PC-3 (cell line): ENCODE measurements at regions not wholly inside any gene's neighbourhood (a gene's known extent, or its start where the extent isn't known, plus 50 kb on each side); places are given as distances from the start of the nearest gene placed in this dataset.

Experiments
- ATAC-seq: fragments of 200-7000 bp; cut with Tn5 transposase; 2 replicates; pipeline ENCODE4 v1.9.1; 2020; ENCODE audit warnings: mild to moderate bottlenecking, moderate library complexity
- BruUV-seq: library from RNA; stranded (reverse); fragments of 400-500 nt; replicated peaks from 2 replicates; lab custom pipeline; 2021; lab: Mats Ljungman, UMichigan
- CTCF ChIA-PET: fragments of 300-600 bp; sonication (Branson Sonifier 250); formaldehyde crosslinking; loops from one replicate; lab custom pipeline; 2022; ENCODE audit warnings: antibody characterized with exemption; lab: Charles Lee
- POLR2A ChIA-PET: fragments of 300-600 bp; sonication (Branson Sonifier 250); formaldehyde crosslinking; loops from one replicate; lab custom pipeline; 2022; ENCODE audit warnings: antibody characterized with exemption; ENCODE audit not compliant: unreplicated experiment; lab: Charles Lee
- DNase-seq: peaks from one replicate; pipeline ENCODE4 v3.0.0-alpha.2; 2015
- H2AFZ ChIP-seq: fragments of 300-600 bp; sonication (generic); 2 replicates; pipeline ENCODE4 v1.6.0; 2016; ENCODE audit warnings: antibody characterized with exemption, low read length
- H3F3A ChIP-seq: fragments of 300-600 bp; sonication (generic); one replicate; pipeline ENCODE4 v1.6.0; 2017; ENCODE audit warnings: antibody characterized with exemption, low read length, control low read depth, mild to moderate bottlenecking; ENCODE audit not compliant: unreplicated experiment
- H3K27ac ChIP-seq: fragments of 300-600 bp; sonication (generic); 2 replicates; pipeline ENCODE4 v1.5.1; 2016; ENCODE audit warnings: mild to moderate bottlenecking, low read length
- H3K27me3 ChIP-seq: fragments of 300-600 bp; sonication (generic); 2 replicates; pipeline ENCODE4 v1.6.1; 2016; ENCODE audit warnings: low read length, mixed read lengths
- H3K36me3 ChIP-seq: fragments of 300-600 bp; sonication (generic); 2 replicates; pipeline ENCODE4 v1.6.1; 2016; ENCODE audit warnings: low read depth, mixed run types, low read length, mixed read lengths
- H3K4me1 ChIP-seq: fragments of 300-600 bp; sonication (generic); 2 replicates; pipeline ENCODE4 v1.5.1; 2016; ENCODE audit warnings: low read length; ENCODE audit not compliant: insufficient read depth
- H3K4me2 ChIP-seq: fragments of 300-600 bp; sonication (generic); 2 replicates; pipeline ENCODE4 v1.6.0; 2016; ENCODE audit warnings: low read length
- H3K4me3 ChIP-seq: fragments of 300-600 bp; sonication (generic); 2 replicates; pipeline ENCODE4 v1.5.1; 2016; ENCODE audit warnings: mild to moderate bottlenecking, low read length, mixed read lengths
- H3K79me2 ChIP-seq: fragments of 300-600 bp; sonication (generic); 2 replicates; pipeline ENCODE4 v1.6.1; 2017; ENCODE audit warnings: low read length, mixed read lengths
- H3K9ac ChIP-seq: fragments of 300-600 bp; sonication (generic); 2 replicates; pipeline ENCODE4 v1.6.0; 2016; ENCODE audit warnings: mild to moderate bottlenecking, low read length
- H3K9me2 ChIP-seq: fragments of 300-600 bp; sonication (generic); replicated peaks from 2 replicates; pipeline ENCODE4 v1.6.1; 2016; ENCODE audit warnings: mixed run types, low read length, mixed read lengths
- H3K9me3 ChIP-seq: fragments of 300-600 bp; sonication (generic); 2 replicates; pipeline ENCODE4 v1.6.1; 2016; ENCODE audit warnings: low read length, mixed read lengths
- H4K20me1 ChIP-seq: fragments of 300-600 bp; sonication (generic); 2 replicates; pipeline ENCODE4 v1.6.1; 2016; ENCODE audit warnings: low read length, mixed read lengths
- CTCF ChIP-seq: fragments of 300-600 bp; sonication (generic); conservative IDR thresholded peaks from 2 replicates; pipeline ENCODE4 v1.5.1; 2017; ENCODE audit warnings: antibody characterized with exemption, low read depth, mild to moderate bottlenecking, low read length
- EZH2 ChIP-seq: fragments of 300-600 bp; sonication (generic); IDR thresholded peaks from one replicate; pipeline ENCODE4 v1.6.1; 2017; ENCODE audit warnings: antibody characterized with exemption, mild to moderate bottlenecking, low read length; ENCODE audit not compliant: unreplicated experiment
- EZH2phosphoT487 ChIP-seq: fragments of 300-600 bp; sonication (generic); IDR thresholded peaks from 2 replicates; pipeline ENCODE4 v1.6.1; 2018; ENCODE audit warnings: mild to moderate bottlenecking, antibody characterized with exemption, low read length, borderline replicate concordance
- intact Hi-C: fragments of 100-400 bp; cut with micrococcal nuclease; formaldehyde crosslinking; loops from 2 replicates; pipeline ENCODE4 v1.9.0; 2023

- H4K20me1 ChIP-seq: no peaks in the 10 kb centered on the region
- intact Hi-C loops: no loop called here
- no peak overlapping the region for H3K4me3 ChIP-seq
- BruUV-seq: no TSS peak
- no peaks in the 10 kb centered on the region for H3F3A ChIP-seq
- TF ChIP-seq EZH2phosphoT487 (no peak), CTCF (no peak), EZH2 (no peak)
- no peaks in the 10 kb centered on the region for H3K27me3 ChIP-seq
- H3K4me2 ChIP-seq: no peak overlapping the region
- H3K36me3 ChIP-seq: no peaks in the 10 kb centered on the region
- H3K4me1 ChIP-seq: no peaks in the 10 kb centered on the region
- H3K9ac ChIP-seq: no peak overlapping the region
- H3K79me2 ChIP-seq: no peaks in the 10 kb centered on the region
- no peak for ATAC-seq
- H2AFZ ChIP-seq: no peak overlapping the region
- H3K9me2 ChIP-seq: no peaks in the 10 kb centered on the region
- H3K27ac ChIP-seq: no peak overlapping the region
- no peak for DNase-seq
- POLR2A ChIA-PET: no interaction called here
- CTCF ChIA-PET: no interaction called here
- H3K9me3 ChIP-seq: no peaks in the 10 kb centered on the region
Measured at GRCh38 chr4:103289186-103289585, 91.0 kb upstream of the CENPE start.

- no peak overlapping the region for H3K4me3 ChIP-seq
- H3F3A ChIP-seq: no peaks in the 10 kb centered on the region
- H3K27ac ChIP-seq: no peak overlapping the region
- TF ChIP-seq CTCF (no peak), EZH2phosphoT487 (no peak), EZH2 (no peak)
- no TSS peak for BruUV-seq
- H3K9ac ChIP-seq: no peak overlapping the region
- H3K27me3 ChIP-seq: no peaks in the 10 kb centered on the region
- intact Hi-C loops: no loop called here
- H3K4me1 ChIP-seq: no peaks in the 10 kb centered on the region
- POLR2A ChIA-PET: no interaction called here
- H3K79me2 ChIP-seq: no peaks in the 10 kb centered on the region
- H3K36me3 ChIP-seq: no peaks in the 10 kb centered on the region
- no peak for DNase-seq
- no peaks in the 10 kb centered on the region for H3K9me2 ChIP-seq
- ATAC-seq: no peak
- CTCF ChIA-PET: no interaction called here
- H3K4me2 ChIP-seq: no peak overlapping the region
- no peaks in the 10 kb centered on the region for H4K20me1 ChIP-seq
- H3K9me3 ChIP-seq: no peaks in the 10 kb centered on the region
- no peak overlapping the region for H2AFZ ChIP-seq
Measured at GRCh38 chr4:103272174-103272573, 74.0 kb upstream of the CENPE start.

- intact Hi-C loops: no loop called here
- H3K9ac ChIP-seq: no peak overlapping the region
- H3K27me3 ChIP-seq: no peaks in the 10 kb centered on the region
- ATAC-seq: no peak
- DNase-seq: no peak
- no peaks in the 10 kb centered on the region for H3K36me3 ChIP-seq
- no peaks in the 10 kb centered on the region for H3K79me2 ChIP-seq
- H3K9me2 ChIP-seq: no peaks in the 10 kb centered on the region
- no peak overlapping the region for H2AFZ ChIP-seq
- no TSS peak for BruUV-seq
- ChIA-PET CTCF (no interaction called here), POLR2A (no interaction called here)
- TF ChIP-seq CTCF: no peak
- no peak for TF ChIP-seq EZH2
- TF ChIP-seq EZH2phosphoT487: no peak
- no peaks in the 10 kb centered on the region for H3K4me1 ChIP-seq
- H3K9me3 ChIP-seq: no peaks in the 10 kb centered on the region
- H3K4me2 ChIP-seq: no peak overlapping the region
- H4K20me1 ChIP-seq: no peaks in the 10 kb centered on the region
- no peak overlapping the region for H3K4me3 ChIP-seq
- H3F3A ChIP-seq: no peaks in the 10 kb centered on the region
- no peak overlapping the region for H3K27ac ChIP-seq
Measured at GRCh38 chr4:103268746-103269145, 70.6 kb upstream of the CENPE start.
